ENCODE measurements at regions not wholly inside any gene's neighbourhood (a gene's known extent, or its start where the extent isn't known, plus 50 kb on each side); places are given as distances from the start of the nearest gene placed in this dataset.

DNA sequence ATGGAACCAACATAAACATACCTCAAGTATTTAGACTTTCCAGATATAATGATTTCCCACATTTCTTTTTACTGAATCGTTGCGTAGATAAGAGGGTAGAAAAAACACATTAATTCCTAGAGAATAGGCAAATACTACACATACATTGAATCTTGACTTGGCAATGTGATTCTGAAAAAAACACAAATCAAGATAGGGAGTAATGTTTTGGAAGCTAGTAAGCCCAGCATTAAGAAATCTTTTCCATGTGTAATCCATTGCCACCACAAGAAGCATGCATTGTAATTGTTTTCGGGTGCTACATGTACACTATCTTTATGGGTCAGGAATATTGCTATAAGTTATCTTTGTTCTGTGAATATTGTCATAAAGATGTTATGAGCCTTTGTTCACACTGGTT is 269.8 kb upstream of the PDGFD start:
- Histone ChIP-seq H3K4me3 (no peak overlapping the region), H3K9me3 (replicated peaks; ENCODE audit: control insufficient read depth, insufficient read depth, low read depth, low read length) (0 out of 2 replicates have a peak, but pooled peaks cover 2% of the 10 kb centered on the region), H4K20me1 (replicated peaks; ENCODE audit: control insufficient read depth, insufficient read depth, low read length) (no peaks in the 10 kb centered on the region), H3K79me2 (ENCODE audit: control insufficient read depth, insufficient read depth, low read length) (no peaks in the 10 kb centered on the region), H3K27me3 (ENCODE audit: control insufficient read depth in 2 of 2, insufficient read depth in 2 of 2, low read length in 2 of 2) (no peaks in the 10 kb centered on the region), H3K4me1 (replicated peaks in 1 of 2; ENCODE audit: control insufficient read depth in 2 of 2, insufficient read depth in 2 of 2, low read length in 2 of 2) (no peaks in the 10 kb centered on the region; a peak in 1 of 5 replicates), H3K9me1 (ENCODE audit: control insufficient read depth, insufficient read depth, low read length) (no peaks in the 10 kb centered on the region), H3K36me3 (ENCODE audit: control insufficient read depth, insufficient read depth, low read length) (no peaks in the 10 kb centered on the region), H3K27ac (ENCODE audit: extremely low read depth, low read depth, low read length) (no peak overlapping the region), H2AFZ (ENCODE audit: low read depth, low read length) (no peak overlapping the region), H3K9ac (ENCODE audit: insufficient read depth in 1 of 2, low read depth in 2 of 2, low read length in 2 of 2) (no peak overlapping the region), H3K4me2 (ENCODE audit: insufficient read depth, low read length) (no peak overlapping the region)
- POLR2A ChIA-PET, result no interaction called here
- in situ Hi-C loops (cut with MboI), result no loop called here
- no TSS peak for BruUV-seq (replicated peaks)
- CTCF ChIA-PET (ENCODE audit: low intra/inter-chr PET ratio), result no interaction called here
- FAIRE-seq (no peak), ATAC-seq (no peak), DNase-seq (ENCODE audit: extremely low read depth in 1 of 4, low spot score in 3 of 4) (no peak)
- TF ChIP-seq, protein P1, sequence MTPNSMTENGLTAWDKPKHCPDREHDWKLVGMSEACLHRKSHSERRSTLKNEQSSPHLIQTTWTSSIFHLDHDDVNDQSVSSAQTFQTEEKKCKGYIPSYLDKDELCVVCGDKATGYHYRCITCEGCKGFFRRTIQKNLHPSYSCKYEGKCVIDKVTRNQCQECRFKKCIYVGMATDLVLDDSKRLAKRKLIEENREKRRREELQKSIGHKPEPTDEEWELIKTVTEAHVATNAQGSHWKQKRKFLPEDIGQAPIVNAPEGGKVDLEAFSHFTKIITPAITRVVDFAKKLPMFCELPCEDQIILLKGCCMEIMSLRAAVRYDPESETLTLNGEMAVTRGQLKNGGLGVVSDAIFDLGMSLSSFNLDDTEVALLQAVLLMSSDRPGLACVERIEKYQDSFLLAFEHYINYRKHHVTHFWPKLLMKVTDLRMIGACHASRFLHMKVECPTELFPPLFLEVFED (CRISPR knock-in tag; conservative IDR thresholded peaks at IDR 0.05), result no peak
- no peak for TF ChIP-seq RCOR1 (IDR thresholded peaks at IDR 0.05; ENCODE audit: borderline replicate concordance in 1 of 2, low read depth in 2 of 2, low read length in 2 of 2)
- intact Hi-C loops (cut with micrococcal nuclease), result no loop called here
- WGBS (ENCODE audit: insufficient coverage, low coverage, missing lambda C conversion rate), result 9% methylated on average over 3 of the region's 3 CpGs

DNA sequence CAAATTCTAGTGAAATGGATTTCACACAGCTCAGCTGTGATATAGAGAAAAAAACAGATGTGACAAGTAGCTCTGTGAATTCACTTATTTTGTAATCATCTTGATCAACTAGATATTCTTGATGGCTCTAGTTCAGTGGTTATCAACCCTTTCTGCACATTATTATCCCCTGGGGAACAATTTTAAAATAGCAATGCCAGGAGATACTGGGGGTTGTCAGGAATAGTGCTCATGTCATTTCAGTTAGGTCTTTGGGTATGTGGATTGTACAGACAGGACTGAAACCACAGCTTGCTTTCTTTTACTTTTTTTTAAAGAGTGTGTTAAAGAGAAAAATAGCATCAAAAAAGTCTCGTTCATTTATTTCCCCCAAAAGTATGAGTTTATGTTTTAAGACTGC is 269.0 kb upstream of the PDGFD start:
- H3K27ac ChIP-seq (ENCODE audit: extremely low read depth, low read depth, low read length), result no peak overlapping the region
- H3K4me1 ChIP-seq (replicated peaks in 1 of 2; ENCODE audit: control insufficient read depth in 2 of 2, insufficient read depth in 2 of 2, low read length in 2 of 2), result no peaks in the 10 kb centered on the region; a peak in 1 of 5 replicates
- no peak overlapping the region for H3K4me2 ChIP-seq (ENCODE audit: insufficient read depth, low read length)
- POLR2A ChIA-PET, result no interaction called here
- no peak for ATAC-seq
- in situ Hi-C loops (cut with MboI), result no loop called here
- no peaks in the 10 kb centered on the region for H4K20me1 ChIP-seq (replicated peaks; ENCODE audit: control insufficient read depth, insufficient read depth, low read length)
- no peak for DNase-seq (ENCODE audit: extremely low read depth in 1 of 4, low spot score in 3 of 4)
- no peak for FAIRE-seq
- CTCF ChIA-PET (ENCODE audit: low intra/inter-chr PET ratio), result no interaction called here
- H3K36me3 ChIP-seq (ENCODE audit: control insufficient read depth, insufficient read depth, low read length), result no peaks in the 10 kb centered on the region
- H3K9me3 ChIP-seq (replicated peaks; ENCODE audit: control insufficient read depth, insufficient read depth, low read depth, low read length), result 0 out of 2 replicates have a peak, but pooled peaks cover 2% of the 10 kb centered on the region
- H3K9ac ChIP-seq (ENCODE audit: insufficient read depth in 1 of 2, low read depth in 2 of 2, low read length in 2 of 2), result no peak overlapping the region
- no peak overlapping the region for H2AFZ ChIP-seq (ENCODE audit: low read depth, low read length)
- BruUV-seq (replicated peaks), result no TSS peak
- intact Hi-C loops (cut with micrococcal nuclease), result no loop called here
- 36% methylated on average over 1 of the region's 1 CpG for WGBS (ENCODE audit: insufficient coverage, low coverage, missing lambda C conversion rate)
- no peak overlapping the region for H3K4me3 ChIP-seq
- H3K9me1 ChIP-seq (ENCODE audit: control insufficient read depth, insufficient read depth, low read length), result no peaks in the 10 kb centered on the region
- no peaks in the 10 kb centered on the region for H3K27me3 ChIP-seq (ENCODE audit: control insufficient read depth in 2 of 2, insufficient read depth in 2 of 2, low read length in 2 of 2)
- no peaks in the 10 kb centered on the region for H3K79me2 ChIP-seq (ENCODE audit: control insufficient read depth, insufficient read depth, low read length)
- no peak for TF ChIP-seq CTBP1 (IDR thresholded peaks at IDR 0.05; ENCODE audit: borderline replicate concordance)
- TF ChIP-seq ZNF121 (CRISPR knock-in tag; conservative IDR thresholded peaks at IDR 0.05), result no peak
- TF ChIP-seq TARDBP (IDR thresholded peaks at IDR 0.05), result no peak
- no peak for TF ChIP-seq BACH1 (tag; IDR thresholded peaks at IDR 0.05)
- no peak for TF ChIP-seq GTF2A2 (tag; IDR thresholded peaks at IDR 0.05)
- TF ChIP-seq PML (IDR thresholded peaks at IDR 0.05; ENCODE audit: low read length), result no peak
- no peak for TF ChIP-seq ZFX (CRISPR knock-in tag; IDR thresholded peaks at IDR 0.05)
- no peak for TF ChIP-seq CHD2 (IDR thresholded peaks at IDR 0.05; ENCODE audit: low read depth, low read length)
- no peak for TF ChIP-seq U2AF2 (optimal IDR thresholded peaks at IDR 0.05; ENCODE audit: low read depth, low read length)
- TF ChIP-seq, protein P2, sequence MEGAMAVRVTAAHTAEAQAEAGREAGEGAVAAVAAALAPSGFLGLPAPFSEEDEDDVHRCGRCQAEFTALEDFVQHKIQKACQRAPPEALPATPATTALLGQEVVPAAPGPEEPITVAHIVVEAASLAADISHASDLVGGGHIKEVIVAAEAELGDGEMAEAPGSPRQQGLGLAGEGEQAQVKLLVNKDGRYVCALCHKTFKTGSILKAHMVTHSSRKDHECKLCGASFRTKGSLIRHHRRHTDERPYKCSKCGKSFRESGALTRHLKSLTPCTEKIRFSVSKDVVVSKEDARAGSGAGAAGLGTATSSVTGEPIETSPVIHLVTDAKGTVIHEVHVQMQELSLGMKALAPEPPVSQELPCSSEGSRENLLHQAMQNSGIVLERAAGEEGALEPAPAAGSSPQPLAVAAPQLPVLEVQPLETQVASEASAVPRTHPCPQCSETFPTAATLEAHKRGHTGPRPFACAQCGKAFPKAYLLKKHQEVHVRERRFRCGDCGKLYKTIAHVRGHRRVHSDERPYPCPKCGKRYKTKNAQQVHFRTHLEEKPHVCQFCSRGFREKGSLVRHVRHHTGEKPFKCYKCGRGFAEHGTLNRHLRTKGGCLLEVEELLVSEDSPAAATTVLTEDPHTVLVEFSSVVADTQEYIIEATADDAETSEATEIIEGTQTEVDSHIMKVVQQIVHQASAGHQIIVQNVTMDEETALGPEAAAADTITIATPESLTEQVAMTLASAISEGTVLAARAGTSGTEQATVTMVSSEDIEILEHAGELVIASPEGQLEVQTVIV (CRISPR knock-in tag; IDR thresholded peaks at IDR 0.05; ENCODE audit: borderline replicate concordance), result no peak
- TF ChIP-seq DNMT1 (IDR thresholded peaks at IDR 0.05), result no peak
- TF ChIP-seq XRCC5 (IDR thresholded peaks at IDR 0.05; ENCODE audit: low read depth, low read length), result no peak
- no peak for TF ChIP-seq NELFE (IDR thresholded peaks at IDR 0.05; ENCODE audit: insufficient read depth, insufficient read length)
- no peak for TF ChIP-seq PPARD (CRISPR knock-in tag; IDR thresholded peaks at IDR 0.05)

Data from K562 (cell line).